GM12864 (cell line): ENCODE measurements at regions not wholly inside any gene's neighbourhood (a gene's known extent, or its start where the extent isn't known, plus 50 kb on each side); places are given as distances from the start of the nearest gene placed in this dataset.

Experiments used
- DNase-seq: peaks from one replicate; pipeline ENCODE4 v3.0.0-alpha.2; 2011; ENCODE audit warnings: low read depth
- H3K4me3 ChIP-seq: 2 replicates; pipeline ENCODE4 v1.5.1; 2011; ENCODE audit warnings: mild to moderate bottlenecking, low read depth, low read length, control low read depth
- CTCF ChIP-seq: IDR thresholded peaks from 2 replicates; pipeline ENCODE4 v1.5.1; 2011; ENCODE audit warnings: low read depth, mild to moderate bottlenecking, moderate library complexity, low read length, control low read depth, inconsistent platforms; ENCODE audit errors: missing control alignments

GRCh38 chr2:239534581-239535412 is 134.0 kb upstream of the HDAC4 start:
- H3K4me3 ChIP-seq = no peak overlapping the region
- TF ChIP-seq CTCF = no peak
- DNase-seq = no peak

- no peak for DNase-seq
- no peak for TF ChIP-seq CTCF
- no peak overlapping the region for H3K4me3 ChIP-seq
These were observed 132.9 kb upstream of the HDAC4 start for GRCh38 chr2:239533569-239534316.

GRCh38 chr2:239532859-239533258 is 132.0 kb upstream of the HDAC4 start:
- no peak overlapping the region for H3K4me3 ChIP-seq
- no peak for TF ChIP-seq CTCF
- DNase-seq = no peak

GRCh38 chr2:239532250-239532649 is 131.4 kb upstream of the HDAC4 start:
- no peak overlapping the region for H3K4me3 ChIP-seq
- no peak for DNase-seq
- no peak for TF ChIP-seq CTCF

- no peak overlapping the region for H3K4me3 ChIP-seq
- no peak for TF ChIP-seq CTCF
- DNase-seq = no peak
These were observed 130.8 kb upstream of the HDAC4 start for GRCh38 chr2:239531456-239532241.

GRCh38 chr2:239530749-239531316 is 130.0 kb upstream of the HDAC4 start:
- no peak for DNase-seq
- no peak overlapping the region for H3K4me3 ChIP-seq
- no peak for TF ChIP-seq CTCF
